Neutrophil (primary cell): ENCODE measurements at regions not wholly inside any gene's neighbourhood (a gene's known extent, or its start where the extent isn't known, plus 50 kb on each side); places are given as distances from the start of the nearest gene placed in this dataset.
"Not testable (repeated sequence)": the region's sequence is repeated elsewhere in the genome, so short reads cannot be mapped to it uniquely, and the experiment has no call there.

Experiments
- H3K27ac ChIP-seq: fragments of 200-600 bp; sonication (generic); 2 replicates; pipeline ENCODE4 v1.5.1; 2016; ENCODE audit warnings: mild to moderate bottlenecking, moderate library complexity
- H3K27me3 ChIP-seq: fragments of 200-600 bp; sonication (generic); 2 replicates; pipeline ENCODE4 v1.6.0; 2016; ENCODE audit warnings: mild to moderate bottlenecking
- H3K36me3 ChIP-seq: fragments of 200-600 bp; sonication (generic); 2 replicates; pipeline ENCODE4 v1.5.1; 2017
- H3K4me1 ChIP-seq, 2 experiments: fragments of 200-600 bp in 1 of 2; sonication (generic) in 1 of 2; 1 replicate in 1 of 2; 2 replicates in 1 of 2; pipeline versions ENCODE4 v1.5.1 to v1.6.1; 2013 to 2016; ENCODE audit warnings: low read depth in 1 of 2, low read length in 1 of 2, mild to moderate bottlenecking in 1 of 2, moderate library complexity in 1 of 2; ENCODE audit not compliant: control insufficient read depth in 1 of 2, insufficient read depth in 1 of 2
- H3K4me3 ChIP-seq, 2 experiments: fragments of 200-600 bp in 1 of 2; sonication (generic) in 1 of 2; 1 replicate in 1 of 2; 2 replicates in 1 of 2; pipeline ENCODE4 v1.5.1; 2013 to 2016; ENCODE audit warnings: low read depth in 1 of 2, low read length in 1 of 2, mild to moderate bottlenecking in 1 of 2, moderate library complexity in 1 of 2
- H3K9me3 ChIP-seq: fragments of 200-600 bp; sonication (generic); 2 replicates; pipeline ENCODE4 v1.5.1; 2016
- CTCF ChIP-seq: fragments of 200-600 bp; sonication (generic); IDR thresholded peaks from 2 replicates; pipeline ENCODE4 v1.5.1; 2016; ENCODE audit warnings: antibody characterized with exemption

- no peak overlapping the region for H3K27ac ChIP-seq
- no peaks in the 10 kb centered on the region for H3K9me3 ChIP-seq
- no peaks in the 10 kb centered on the region for H3K36me3 ChIP-seq
- no peaks in the 10 kb centered on the region for H3K4me1 ChIP-seq
- no peaks in the 10 kb centered on the region for H3K27me3 ChIP-seq
- H3K4me3 ChIP-seq = no peak overlapping the region
- no peak for TF ChIP-seq CTCF
Measured at GRCh38 chr4:10223782-10224181, 107.2 kb upstream of the WDR1 start.

GRCh38 chr4:10213481-10213880, 96.9 kb upstream of the WDR1 start:
- H3K27me3 ChIP-seq, H3K36me3 ChIP-seq, H3K9me3 ChIP-seq, H3K27ac ChIP-seq, H3K4me1 ChIP-seq, H3K4me3 ChIP-seq: not testable (repeated sequence)

GRCh38 chr4:10212901-10213300, 96.3 kb upstream of the WDR1 start:
- Histone ChIP-seq H3K4me3 (no peak overlapping the region), H3K4me1 (no peaks in the 10 kb centered on the region), H3K27ac (no peak overlapping the region), H3K9me3 (no peaks in the 10 kb centered on the region), H3K36me3 (no peaks in the 10 kb centered on the region), H3K27me3 (peaks cover 4% of the 10 kb centered on the region)
- TF ChIP-seq CTCF = no peak

GRCh38 chr4:10212400-10212799, 95.8 kb upstream of the WDR1 start:
- Histone ChIP-seq H3K27ac (no peak overlapping the region), H3K27me3 (peaks cover 5% of the 10 kb centered on the region), H3K9me3 (no peaks in the 10 kb centered on the region), H3K4me3 (no peak overlapping the region), H3K36me3 (no peaks in the 10 kb centered on the region), H3K4me1 (no peaks in the 10 kb centered on the region)
- TF ChIP-seq CTCF = no peak

GRCh38 chr4:10207116-10207515, 90.5 kb upstream of the WDR1 start:
- TF ChIP-seq CTCF = no peak
- no peaks in the 10 kb centered on the region for H3K9me3 ChIP-seq

GRCh38 chr4:10205223-10205622, 88.6 kb upstream of the WDR1 start:
- Histone ChIP-seq H3K4me3 (no peak overlapping the region), H3K9me3 (no peaks in the 10 kb centered on the region), H3K4me1 (no peaks in the 10 kb centered on the region), H3K27ac (no peak overlapping the region), H3K27me3 (peaks cover 5% of the 10 kb centered on the region), H3K36me3 (no peaks in the 10 kb centered on the region)
- no peak for TF ChIP-seq CTCF

More at GRCh38 chr4:10207116-10207515, 90.5 kb upstream of the WDR1 start:
- no peak overlapping the region for H3K27ac ChIP-seq
- H3K27me3 ChIP-seq = peaks cover 5% of the 10 kb centered on the region
- H3K36me3 ChIP-seq = no peaks in the 10 kb centered on the region
- H3K4me3 ChIP-seq = no peak overlapping the region
- no peaks in the 10 kb centered on the region for H3K4me1 ChIP-seq
